ENCODE measurements at regions not wholly inside any gene's neighbourhood (a gene's known extent, or its start where the extent isn't known, plus 50 kb on each side); places are given as distances from the start of the nearest gene placed in this dataset.

GRCh38 chr5:143678148-143678905 is 133.6 kb upstream of the HMHB1 start:
- no peak overlapping the region for H3K9ac ChIP-seq (ENCODE audit: low read depth, low read length, poor library complexity, severe bottlenecking)
- no peak overlapping the region for H3K4me3 ChIP-seq (ENCODE audit: low read length, poor library complexity, severe bottlenecking)
- no peaks in the 10 kb centered on the region for H4K20me1 ChIP-seq (ENCODE audit: insufficient read depth, low read length, poor library complexity, severe bottlenecking)

DNA sequence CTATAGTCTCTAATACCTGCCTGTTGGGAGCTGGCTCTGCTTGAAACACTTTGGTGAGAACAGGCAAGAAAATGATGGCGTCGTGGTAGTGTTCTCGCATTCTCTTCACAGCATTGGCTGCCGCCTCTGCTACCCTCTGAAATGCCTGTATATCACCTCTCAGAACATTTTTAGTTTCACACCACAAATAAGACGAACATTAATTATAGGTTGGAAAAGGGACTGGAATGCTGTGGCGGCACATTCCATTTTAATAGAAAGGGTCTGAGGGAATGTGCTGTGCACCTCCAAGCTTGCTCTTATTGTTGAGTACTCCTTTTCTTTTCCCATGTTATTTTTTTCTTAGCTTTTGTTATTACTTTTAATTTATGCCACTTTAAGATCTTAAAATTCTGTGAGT is 134.6 kb upstream of the HMHB1 start:
- Histone ChIP-seq H2AFZ (ENCODE audit: low read length) (no peak overlapping the region), H3K27me3 (ENCODE audit: insufficient read depth, low read length, poor library complexity, severe bottlenecking) (no peaks in the 10 kb centered on the region), H3K4me1 (ENCODE audit: insufficient read depth, low read length, poor library complexity, severe bottlenecking) (no peaks in the 10 kb centered on the region), H3K79me2 (ENCODE audit: insufficient read depth, low read length) (no peaks in the 10 kb centered on the region), H3F3A (ENCODE audit: low read depth) (no peaks in the 10 kb centered on the region), H3K36me3 (ENCODE audit: insufficient read depth, low read length) (no peaks in the 10 kb centered on the region), H4K20me1 (ENCODE audit: insufficient read depth, low read length, poor library complexity, severe bottlenecking) (no peaks in the 10 kb centered on the region), H3K9me3 (ENCODE audit: insufficient read depth, low read depth, low read length) (no peaks in the 10 kb centered on the region), H3K4me3 (ENCODE audit: low read length, poor library complexity, severe bottlenecking) (no peak overlapping the region), H3K9me2 (replicated peaks; ENCODE audit: low read depth, low read length) (no peaks in the 10 kb centered on the region), H3K9ac (ENCODE audit: low read depth, low read length, poor library complexity, severe bottlenecking) (no peak overlapping the region), H3K4me2 (ENCODE audit: low read depth, low read length, poor library complexity, severe bottlenecking) (no peak overlapping the region)
- TF ChIP-seq EZH2phosphoT487 (IDR thresholded peaks at IDR 0.05; ENCODE audit: borderline replicate concordance): no peak
- no peak for TF ChIP-seq CTCF (conservative IDR thresholded peaks at IDR 0.05; ENCODE audit: low read length)

More at GRCh38 chr5:143678148-143678905, 133.6 kb upstream of the HMHB1 start:
- Histone ChIP-seq H3F3A (ENCODE audit: low read depth) (no peaks in the 10 kb centered on the region), H3K79me2 (ENCODE audit: insufficient read depth, low read length) (no peaks in the 10 kb centered on the region), H3K36me3 (ENCODE audit: insufficient read depth, low read length) (no peaks in the 10 kb centered on the region), H3K9me3 (ENCODE audit: insufficient read depth, low read depth, low read length) (no peaks in the 10 kb centered on the region), H3K9me2 (replicated peaks; ENCODE audit: low read depth, low read length) (no peaks in the 10 kb centered on the region), H3K4me1 (ENCODE audit: insufficient read depth, low read length, poor library complexity, severe bottlenecking) (no peaks in the 10 kb centered on the region), H3K27me3 (ENCODE audit: insufficient read depth, low read length, poor library complexity, severe bottlenecking) (no peaks in the 10 kb centered on the region), H2AFZ (ENCODE audit: low read length) (no peak overlapping the region), H3K4me2 (ENCODE audit: low read depth, low read length, poor library complexity, severe bottlenecking) (no peak overlapping the region)
- TF ChIP-seq CTCF (conservative IDR thresholded peaks at IDR 0.05; ENCODE audit: low read length): no peak
- no peak for TF ChIP-seq EZH2phosphoT487 (IDR thresholded peaks at IDR 0.05; ENCODE audit: borderline replicate concordance)

GRCh38 chr5:143676802-143677201 is 135.2 kb upstream of the HMHB1 start:
- Histone ChIP-seq H3K27me3 (ENCODE audit: insufficient read depth, low read length, poor library complexity, severe bottlenecking) (no peaks in the 10 kb centered on the region), H3K79me2 (ENCODE audit: insufficient read depth, low read length) (no peaks in the 10 kb centered on the region), H3F3A (ENCODE audit: low read depth) (no peaks in the 10 kb centered on the region), H3K4me3 (ENCODE audit: low read length, poor library complexity, severe bottlenecking) (no peak overlapping the region), H3K9ac (ENCODE audit: low read depth, low read length, poor library complexity, severe bottlenecking) (no peak overlapping the region), H4K20me1 (ENCODE audit: insufficient read depth, low read length, poor library complexity, severe bottlenecking) (no peaks in the 10 kb centered on the region), H3K9me2 (replicated peaks; ENCODE audit: low read depth, low read length) (no peaks in the 10 kb centered on the region), H3K4me1 (ENCODE audit: insufficient read depth, low read length, poor library complexity, severe bottlenecking) (no peaks in the 10 kb centered on the region), H3K36me3 (ENCODE audit: insufficient read depth, low read length) (no peaks in the 10 kb centered on the region), H3K4me2 (ENCODE audit: low read depth, low read length, poor library complexity, severe bottlenecking) (no peak overlapping the region), H3K9me3 (ENCODE audit: insufficient read depth, low read depth, low read length) (no peaks in the 10 kb centered on the region), H2AFZ (ENCODE audit: low read length) (no peak overlapping the region)
- no peak for TF ChIP-seq CTCF (conservative IDR thresholded peaks at IDR 0.05; ENCODE audit: low read length)
- no peak for TF ChIP-seq EZH2phosphoT487 (IDR thresholded peaks at IDR 0.05; ENCODE audit: borderline replicate concordance)
